ENCODE measurements at regions not wholly inside any gene's neighbourhood (a gene's known extent, or its start where the extent isn't known, plus 50 kb on each side); places are given as distances from the start of the nearest gene placed in this dataset.

- Histone ChIP-seq H3K36me3 (ENCODE audit: control insufficient read depth in 2 of 2, extremely low read depth in 1 of 2, insufficient read depth in 2 of 2, low read length in 2 of 2) (no peaks in the 10 kb centered on the region), H3K79me2 (ENCODE audit: control insufficient read depth, insufficient read depth, low read length) (no peaks in the 10 kb centered on the region), H2AFZ (ENCODE audit: low read depth, low read length) (no peak overlapping the region), H3K4me1 (ENCODE audit: control insufficient read depth, extremely low read depth, insufficient read depth, low read length) (no peaks in the 10 kb centered on the region), H3K27me3 (ENCODE audit: control insufficient read depth in 2 of 2, insufficient read depth in 2 of 2, low read length in 2 of 2) (no peaks in the 10 kb centered on the region), H3K9me3 (replicated peaks; ENCODE audit: control insufficient read depth, insufficient read depth, low read length) (no peaks in the 10 kb centered on the region), H3K9ac (replicated peaks; ENCODE audit: extremely low read depth, insufficient read depth, low read length) (no peak overlapping the region), H3K4me3 (replicated peaks in 1 of 3; ENCODE audit: insufficient read depth in 1 of 3, low read depth in 1 of 3, low read length in 3 of 3) (no peak overlapping the region), H3K27ac (ENCODE audit: insufficient read depth, low read depth, low read length) (no peak overlapping the region), H3K9me1 (replicated peaks; ENCODE audit: control insufficient read depth, extremely low read depth, insufficient read depth, low read length) (no peaks in the 10 kb centered on the region), H3K4me2 (ENCODE audit: insufficient read depth, low read length) (no peak overlapping the region), H4K20me1 (replicated peaks; ENCODE audit: control insufficient read depth, extremely low read depth, insufficient read depth, low read length) (no peaks in the 10 kb centered on the region)
- no TSS peak for BruUV-seq (replicated peaks)
- FAIRE-seq, result no peak
- CTCF ChIA-PET, result no interaction called here
- dilution Hi-C loops (cut with MboI; ENCODE audit: extremely low pct_ligation_motif_present, low sequenced_read_pairs), result no loop called here
- POLR2A ChIA-PET, result no interaction called here
- intact Hi-C loops (cut with micrococcal nuclease), result no loop called here
- no peak for DNase-seq (ENCODE audit: low read depth, low spot score)
- TF ChIP-seq MAX (IDR thresholded peaks at IDR 0.05; ENCODE audit: insufficient read depth, insufficient read length) (no peak), EZH2 (IDR thresholded peaks at IDR 0.05; ENCODE audit: borderline replicate concordance, low read depth, low read length, severe bottlenecking) (no peak), JUN (IDR thresholded peaks at IDR 0.05; ENCODE audit: borderline replicate concordance, insufficient read depth, insufficient read length, low read depth) (no peak), CTCF (IDR thresholded peaks at IDR 0.05; ENCODE audit: extremely low read depth in 1 of 2, insufficient read depth in 1 of 2, low read depth in 1 of 2, low read length in 2 of 2) (no peak), GATA2 (IDR thresholded peaks at IDR 0.05; ENCODE audit: insufficient read depth, insufficient read length, low read depth, low read length) (no peak), MYC (IDR thresholded peaks at IDR 0.05; ENCODE audit: low read depth, low read length) (no peak), POLR2AphosphoS5 (IDR thresholded peaks at IDR 0.05; ENCODE audit: insufficient read depth, low read depth, low read length) (no peak), FOS (IDR thresholded peaks at IDR 0.05; ENCODE audit: borderline replicate concordance, insufficient read depth, low read length) (no peak), POLR2A (IDR thresholded peaks at IDR 0.05; ENCODE audit: low read depth, low read length) (no peak)
Observed at GRCh38 chr12:126843915-126844669, 1422.9 kb upstream of the TMEM132C start.

All from endothelial cell of umbilical vein (primary cell).